K562 (cell line): ENCODE measurements at regions not wholly inside any gene's neighbourhood (a gene's known extent, or its start where the extent isn't known, plus 50 kb on each side); places are given as distances from the start of the nearest gene placed in this dataset.

Experiments used
- ATAC-seq: fragments of 200-7000 bp; cut with Tn5 transposase; 3 replicates; pipeline ENCODE4 v1.9.1; 2020; ENCODE audit warnings: moderate library complexity
- BruUV-seq: library from RNA; stranded (reverse); fragments of 400-500 nt; replicated peaks from 2 replicates; lab custom pipeline; 2021; lab: Mats Ljungman, UMichigan
- CTCF ChIA-PET: fragments of 300-600 bp; formaldehyde crosslinking; extraction: SDS; loops from one replicate; lab custom pipeline; 2021; ENCODE audit warnings: low intra/inter-chr PET ratio; lab: Yijun Ruan, JAX
- POLR2A ChIA-PET: fragments of 300-600, 350-650 bp; sonication (Branson Sonifier 250); formaldehyde crosslinking; extraction: SDS; loops from one replicate; lab custom pipeline; 2021; ENCODE audit warnings: antibody characterized with exemption, inconsistent platforms; lab: Yijun Ruan, JAX
- DNase-seq, 4 experiments: peaks; one replicate each; pipeline versions ENCODE4 v3.0.0 to v3.0.0-alpha.2; 2011 to 2018; ENCODE audit warnings: low spot score in 3 of 4, mixed read lengths in 3 of 4; ENCODE audit errors: extremely low read depth in 1 of 4
- FAIRE-seq: peaks from 2 replicates; lab custom pipeline; 2011; peaks lifted over from hg19 to GRCh38; lab: Jason Lieb, UNC
- H2AFZ ChIP-seq: 2 replicates; pipeline ENCODE4 v1.6.0; 2011; ENCODE audit warnings: low read depth, low read length, control low read depth, inconsistent platforms
- H3K27ac ChIP-seq: fragments of 200-600 bp; 3 replicates; pipeline ENCODE4 v1.8.0; 2011; ENCODE audit warnings: low read depth, mild to moderate bottlenecking, control low read depth, inconsistent platforms, low read length, moderate library complexity, mixed read lengths; ENCODE audit errors: extremely low read depth
- H3K27me3 ChIP-seq, 2 experiments: fragments of 300-600 bp in 1 of 2; 2 replicates in 1 of 2; 3 replicates in 1 of 2; pipeline versions ENCODE4 v1.6.0 to v1.8.0; 2011; ENCODE audit warnings: inconsistent platforms in 2 of 2, low read length in 2 of 2, mild to moderate bottlenecking in 1 of 2, mixed read lengths in 1 of 2, moderate library complexity in 1 of 2; ENCODE audit not compliant: control insufficient read depth in 2 of 2, insufficient read depth in 2 of 2
- H3K36me3 ChIP-seq: fragments of 300-600 bp; 3 replicates; pipeline ENCODE4 v1.8.0; 2011; ENCODE audit warnings: mild to moderate bottlenecking, low read length, inconsistent platforms; ENCODE audit not compliant: control insufficient read depth, insufficient read depth
- H3K4me1 ChIP-seq, 2 experiments: fragments of 200-600 bp in 1 of 2; replicated peaks in 1 of 2; 2 replicates in 1 of 2; 3 replicates in 1 of 2; pipeline versions ENCODE4 v1.5.1 to v1.8.0; 2011; ENCODE audit warnings: inconsistent platforms in 2 of 2, low read length in 2 of 2, mild to moderate bottlenecking in 1 of 2, mixed read lengths in 1 of 2, moderate library complexity in 1 of 2; ENCODE audit not compliant: control insufficient read depth in 2 of 2, insufficient read depth in 2 of 2
- H3K4me2 ChIP-seq: 2 replicates; pipeline ENCODE4 v1.6.1; 2011; ENCODE audit warnings: low read length, control low read depth, inconsistent platforms, mixed read lengths; ENCODE audit not compliant: insufficient read depth
- H3K4me3 ChIP-seq: fragments of 200-600 bp; sonication (generic), shearing (Covaris generic); 2 replicates; pipeline ENCODE4 v1.5.1; 2016; ENCODE audit warnings: control low read depth, inconsistent platforms
- H3K79me2 ChIP-seq: fragments of 200-600 bp; 3 replicates; pipeline ENCODE4 v1.8.0; 2011; ENCODE audit warnings: low read length, inconsistent platforms; ENCODE audit not compliant: control insufficient read depth, insufficient read depth
- H3K9ac ChIP-seq, 2 experiments: 2 replicates each; pipeline versions ENCODE4 v1.6.0 to v1.6.1; 2011; ENCODE audit warnings: low read depth in 2 of 2, low read length in 2 of 2, control low read depth in 1 of 2, inconsistent platforms in 1 of 2, mild to moderate bottlenecking in 1 of 2, mixed read lengths in 1 of 2; ENCODE audit not compliant: insufficient read depth in 1 of 2
- H3K9me1 ChIP-seq: one replicate; pipeline ENCODE4 v1.6.0; 2011; ENCODE audit warnings: inconsistent platforms, mild to moderate bottlenecking, low read length, moderate library complexity; ENCODE audit not compliant: control insufficient read depth, insufficient read depth
- H3K9me3 ChIP-seq: replicated peaks from 2 replicates; pipeline ENCODE4 v1.5.1; 2011; ENCODE audit warnings: low read depth, low read length, inconsistent platforms; ENCODE audit not compliant: control insufficient read depth, insufficient read depth
- H4K20me1 ChIP-seq: replicated peaks from 2 replicates; pipeline ENCODE4 v1.6.1; 2011; ENCODE audit warnings: low read length, inconsistent platforms, mixed read lengths; ENCODE audit not compliant: control insufficient read depth, insufficient read depth
- ARID3B ChIP-seq: fragments of 250-450 bp; sonication (Bioruptor Pico); IDR thresholded peaks from 2 replicates; pipeline ENCODE4 v1.4.0; 2020; ENCODE audit warnings: borderline replicate concordance
- CHD2 ChIP-seq: IDR thresholded peaks from 2 replicates; pipeline ENCODE4 v1.6.1; 2011; ENCODE audit warnings: low read depth, low read length
- ESRRB ChIP-seq: fragments of 250-450 bp; sonication (Bioruptor Pico); IDR thresholded peaks from 2 replicates; pipeline ENCODE4 v1.5.0; 2020; ENCODE audit warnings: mild to moderate bottlenecking, moderate library complexity, borderline replicate concordance
- MCM5 ChIP-seq: fragments of 450-650 bp; IDR thresholded peaks from 2 replicates; pipeline ENCODE4 v1.6.1; 2016; ENCODE audit warnings: low read depth
- PHTF2 ChIP-seq: fragments of 250-450 bp; sonication (Bioruptor Pico); IDR thresholded peaks from 2 replicates; pipeline ENCODE4 v1.5.0; 2021; ENCODE audit warnings: mild to moderate bottlenecking
- RBM14 ChIP-seq: fragments of 200-400 bp; formaldehyde crosslinking; IDR thresholded peaks from 2 replicates; pipeline ENCODE4 v1.6.1; 2018; ENCODE audit warnings: low read depth, mild to moderate bottlenecking, low read length, moderate library complexity, borderline replicate concordance; ENCODE audit not compliant: insufficient read depth
- ZFP1 ChIP-seq: fragments of 450-650 bp; formaldehyde crosslinking; IDR thresholded peaks from 2 replicates; pipeline ENCODE4 v1.4.0; 2020; ENCODE audit warnings: mild to moderate bottlenecking, mixed read lengths
- ZNF282 ChIP-seq: sonication (generic); formaldehyde crosslinking; IDR thresholded peaks from 2 replicates; pipeline ENCODE4 v1.8.1; 2023; ENCODE audit warnings: missing genetic modification reagents
- ZNF407 ChIP-seq: fragments of 450-650 bp; IDR thresholded peaks from 2 replicates; pipeline ENCODE4 v1.6.1; 2016; ENCODE audit warnings: low read depth
- WGBS: fragments of 100-300 bp; shearing (Covaris generic); methylation state at CpG from one replicate; pipeline ENCODE4 v1.1.6; 2016; ENCODE audit warnings: low coverage, mixed read lengths; ENCODE audit not compliant: insufficient coverage; ENCODE audit errors: missing lambda C conversion rate; 5-methylcytosine and 5-hydroxymethylcytosine counted together
- in situ Hi-C: fragments of 300-500 bp; cut with MboI; formaldehyde crosslinking; loops from 4 replicates; pipeline ENCODE4 v1.15.0; 2018; ENCODE audit warnings: inconsistent platforms, mixed read lengths
- intact Hi-C: fragments of 100-400 bp; cut with micrococcal nuclease; formaldehyde crosslinking; loops from 2 replicates; pipeline ENCODE4 v1.14.2; 2022
- TF ChIP-seq, protein P1 (sequence below): fragments of 250-450 bp; sonication (Bioruptor Pico); IDR thresholded peaks from 2 replicates; pipeline ENCODE4 v1.8.0; 2022; ENCODE audit warnings: moderate library complexity, mild to moderate bottlenecking, inconsistent platforms

- Histone ChIP-seq H3K4me2 (no peak overlapping the region), H3K4me1 (no peaks in the 10 kb centered on the region), H3K79me2 (no peaks in the 10 kb centered on the region), H3K9me3 (no peaks in the 10 kb centered on the region), H3K4me3 (no peak overlapping the region), H3K9me1 (no peaks in the 10 kb centered on the region), H3K36me3 (no peaks in the 10 kb centered on the region), H3K27me3 (no peaks in the 10 kb centered on the region), H2AFZ (no peak overlapping the region), H3K27ac (no peak overlapping the region), H3K9ac (no peak overlapping the region), H4K20me1 (no peaks in the 10 kb centered on the region)
- TF ChIP-seq RBM14: no peak
- no peak for TF ChIP-seq ZFP1 (CRISPR knock-in tag)
- no peak for TF ChIP-seq ZNF407
- TF ChIP-seq PHTF2 (CRISPR knock-in tag): no peak
- TF ChIP-seq, protein P1, sequence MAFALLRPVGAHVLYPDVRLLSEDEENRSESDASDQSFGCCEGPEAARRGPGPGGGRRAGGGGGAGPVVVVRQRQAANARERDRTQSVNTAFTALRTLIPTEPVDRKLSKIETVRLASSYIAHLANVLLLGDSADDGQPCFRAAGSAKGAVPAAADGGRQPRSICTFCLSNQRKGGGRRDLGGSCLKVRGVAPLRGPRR (CRISPR knock-in tag): no peak
- no peak for TF ChIP-seq ESRRB (CRISPR knock-in tag)
- no peak for TF ChIP-seq CHD2
- no peak for TF ChIP-seq MCM5
- no peak for TF ChIP-seq ARID3B (CRISPR knock-in tag)
- TF ChIP-seq ZNF282 (CRISPR knock-in tag): no peak
- FAIRE-seq: no peak
- ChIA-PET POLR2A (interaction anchor here (1.2 kb wide), 1 partner anchor 14 kb away, joined by 4 read pairs; no protein-coding TSS in a partner anchor), CTCF (no interaction called here)
- no peak for ATAC-seq
- BruUV-seq: no TSS peak
- intact Hi-C loops: no loop called here
- DNase-seq: no peak
- WGBS: 14% methylated on average over 2 of the region's 2 CpGs
- in situ Hi-C loops: no loop called here
Measured at GRCh38 chr1:55536545-55536865, 321.3 kb upstream of the USP24 start.
